HepG2 (cell line): ENCODE measurements at regions not wholly inside any gene's neighbourhood (a gene's known extent, or its start where the extent isn't known, plus 50 kb on each side); places are given as distances from the start of the nearest gene placed in this dataset.

Experiments used
- ETS1 ChIP-seq: sonication (generic); formaldehyde crosslinking; IDR thresholded peaks from 2 replicates; pipeline ENCODE4 v1.4.0; 2020; ENCODE audit warnings: missing genetic modification reagents
- GABPA ChIP-seq, 2 experiments: IDR thresholded peaks; 2 replicates each; pipeline ENCODE4 v1.6.1; 2011 to 2016; ENCODE audit warnings: low read depth in 2 of 2, low read length in 1 of 2, missing biosample characterization in 1 of 2, missing genetic modification characterization in 1 of 2
- ZNF274 ChIP-seq: sonication (generic); formaldehyde crosslinking; IDR thresholded peaks from 2 replicates; pipeline ENCODE4 v1.5.1; 2020; ENCODE audit warnings: mild to moderate bottlenecking, missing genetic modification reagents

GRCh38 chr3:118635711-118636110 lies 398.9 kb downstream of the IGSF11 start:
- TF ChIP-seq GABPA (IDR thresholded peaks at IDR 0.05; ENCODE audit: low read depth, low read length), result no peak
- no peak for TF ChIP-seq GABPA (CRISPR knock-in tag; IDR thresholded peaks at IDR 0.05; ENCODE audit: low read depth)
- TF ChIP-seq ETS1 (CRISPR knock-in tag), result no peak
- no peak for TF ChIP-seq ZNF274 (CRISPR knock-in tag)
